Uterus (tissue), 3 donors: ENCODE measurements at regions not wholly inside any gene's neighbourhood (a gene's known extent, or its start where the extent isn't known, plus 50 kb on each side); places are given as distances from the start of the nearest gene placed in this dataset.
A peak's percentile ranks its signal among the peaks of the same experiment; 100 is the strongest.

Experiments
- DNase-seq, 2 donors: peaks; one replicate each; pipeline ENCODE4 v3.0.0-alpha.2; 2019 to 2020
- H3K27ac ChIP-seq, 2 donors: fragments of 200-600 bp; sonication (generic); 1 replicate in 1 of 2; 2 replicates in 1 of 2; pipeline ENCODE4 v1.5.1; 2016 to 2018
- H3K27me3 ChIP-seq, 2 donors: fragments of 200-600 bp; sonication (generic); one replicate each; pipeline ENCODE4 v1.5.1; 2018 to 2019; ENCODE audit warnings: control low read depth in 1 of 2
- H3K36me3 ChIP-seq, 2 donors: fragments of 200-600 bp; sonication (generic); one replicate each; pipeline ENCODE4 v1.5.1; 2019; ENCODE audit warnings: control low read depth in 1 of 2
- H3K4me1 ChIP-seq, 2 donors: fragments of 200-600 bp; sonication (generic); one replicate each; pipeline ENCODE4 v1.5.1; 2018 to 2019; ENCODE audit warnings: control low read depth in 1 of 2
- H3K4me3 ChIP-seq, 2 donors: fragments of 200-600 bp; sonication (generic); 1 replicate in 1 of 2; 2 replicates in 1 of 2; pipeline ENCODE4 v1.5.1; 2018 to 2019; ENCODE audit warnings: mild to moderate bottlenecking in 1 of 2
- H3K9me3 ChIP-seq, 2 donors: fragments of 200-600 bp; sonication (generic); one replicate each; pipeline ENCODE4 v1.5.1; 2019; ENCODE audit warnings: control low read depth in 1 of 2
- CTCF ChIP-seq, 4 experiments: fragments of 200-600 bp in 2 of 4; fragments of 450-650 bp in 2 of 4; sonication (generic) in 2 of 4; IDR thresholded peaks; one replicate each; pipeline ENCODE4 v1.5.1; 2016 to 2019; ENCODE audit warnings: antibody characterized with exemption in 4 of 4, mild to moderate bottlenecking in 2 of 4, moderate library complexity in 1 of 4
- POLR2A ChIP-seq, 2 donors: fragments of 450-650 bp; IDR thresholded peaks; one replicate each; pipeline ENCODE4 v1.6.1; 2016; ENCODE audit warnings: antibody characterized with exemption in 2 of 2, mild to moderate bottlenecking in 1 of 2, moderate library complexity in 1 of 2
- intact Hi-C: fragments of 100-400 bp; cut with DNase I; formaldehyde crosslinking; loops from one replicate; pipeline ENCODE4 v1.15.1; 2023; ENCODE audit warnings: low total_unique reads
- donor health status: DM: yes; HTN: yes; CAD: no.

- Histone ChIP-seq H3K4me3 (no peak overlapping the region), H3K27ac (peak overlapping the region in 1 of 2 donors; percentile 88), H3K36me3 (no peaks in the 10 kb centered on the region), H3K27me3 (no peaks in the 10 kb centered on the region), H3K9me3 (no peaks in the 10 kb centered on the region), H3K4me1 (peaks cover 4 to 7% of the 10 kb centered on the region in 2 donors)
- intact Hi-C loops = no loop called here
- no peak for TF ChIP-seq POLR2A (IDR thresholded peaks at IDR 0.05)
- TF ChIP-seq CTCF (IDR thresholded peaks at IDR 0.05) = no peak
- no peak for DNase-seq
Observed at GRCh38 chr11:76607431-76607830, 63.1 kb downstream of the LRRC32 start.

GRCh38 chr11:76605338-76606074 lies 65.0 kb downstream of the LRRC32 start:
- Histone ChIP-seq H3K27me3 (no peaks in the 10 kb centered on the region), H3K9me3 (no peaks in the 10 kb centered on the region), H3K4me1 (peaks cover 0 to 10% of the 10 kb centered on the region in 2 donors), H3K27ac (peak overlapping the region in 1 of 2 donors; percentile 88), H3K36me3 (no peaks in the 10 kb centered on the region), H3K4me3 (no peak overlapping the region)
- no peak for DNase-seq
- no peak for TF ChIP-seq POLR2A (IDR thresholded peaks at IDR 0.05)
- TF ChIP-seq CTCF (IDR thresholded peaks at IDR 0.05) = no peak
- intact Hi-C loops = no loop called here

GRCh38 chr11:76604626-76605241 lies 65.8 kb downstream of the LRRC32 start:
- Histone ChIP-seq H3K4me1 (peaks cover 0 to 10% of the 10 kb centered on the region in 2 donors), H3K27ac (peak overlapping the region; percentile 22 to 88), H3K4me3 (no peak overlapping the region), H3K36me3 (no peaks in the 10 kb centered on the region), H3K9me3 (no peaks in the 10 kb centered on the region), H3K27me3 (no peaks in the 10 kb centered on the region)
- intact Hi-C loops = no loop called here
- peak in 1 of 2 donors; percentile 49 for DNase-seq
- TF ChIP-seq POLR2A (IDR thresholded peaks at IDR 0.05) = no peak

GRCh38 chr11:76604081-76604625 lies 66.4 kb downstream of the LRRC32 start:
- Histone ChIP-seq H3K36me3 (no peaks in the 10 kb centered on the region), H3K9me3 (no peaks in the 10 kb centered on the region), H3K4me1 (peaks cover 0 to 10% of the 10 kb centered on the region in 2 donors), H3K27ac (peak overlapping the region; percentile 52 to 88), H3K27me3 (no peaks in the 10 kb centered on the region), H3K4me3 (no peak overlapping the region)
- intact Hi-C loops = no loop called here
- no peak for TF ChIP-seq POLR2A (IDR thresholded peaks at IDR 0.05)
- TF ChIP-seq CTCF (IDR thresholded peaks at IDR 0.05) = no peak
- no peak for DNase-seq

- no peak for DNase-seq
- no peak for TF ChIP-seq POLR2A (IDR thresholded peaks at IDR 0.05)
- TF ChIP-seq CTCF (IDR thresholded peaks at IDR 0.05) = no peak
- H3K4me1 ChIP-seq = peaks cover 0 to 10% of the 10 kb centered on the region in 2 donors
Observed at GRCh38 chr11:76603202-76603601, 67.3 kb downstream of the LRRC32 start.

More at GRCh38 chr11:76603202-76603601, 67.3 kb downstream of the LRRC32 start:
- no peaks in the 10 kb centered on the region for H3K9me3 ChIP-seq
- no peak overlapping the region for H3K4me3 ChIP-seq
- no peaks in the 10 kb centered on the region for H3K27me3 ChIP-seq
- H3K36me3 ChIP-seq = no peaks in the 10 kb centered on the region
- intact Hi-C loops = no loop called here
- peak overlapping the region; percentile 52 to 88 for H3K27ac ChIP-seq
